SK-N-SH (cell line): ENCODE measurements at regions not wholly inside any gene's neighbourhood (a gene's known extent, or its start where the extent isn't known, plus 50 kb on each side); places are given as distances from the start of the nearest gene placed in this dataset.

Source experiments
- CTCF ChIA-PET: fragments of 300-600, 350-600 bp; formaldehyde crosslinking; extraction: SDS; loops from one replicate; lab custom pipeline; 2021; lab: Yijun Ruan, JAX
- POLR2A ChIA-PET: fragments of 350-600 bp; sonication (Branson Sonifier 250); formaldehyde crosslinking; extraction: SDS; loops from one replicate; lab custom pipeline; 2020; ENCODE audit warnings: antibody characterized with exemption, inconsistent platforms; lab: Yijun Ruan, JAX
- DNase-seq: peaks from one replicate; pipeline ENCODE4 v3.0.0; 2012
- H2AFZ ChIP-seq: fragments of 200-600 bp; sonication (generic); 2 replicates; pipeline ENCODE4 v1.8.1; 2016; ENCODE audit warnings: antibody characterized with exemption, mild to moderate bottlenecking, low read depth
- H3F3A ChIP-seq: fragments of 200-600 bp; sonication (generic); replicated peaks from 2 replicates; pipeline ENCODE3; 2016; ENCODE audit warnings: antibody characterized with exemption, mild to moderate bottlenecking; ENCODE audit not compliant: insufficient read depth
- H3K27ac ChIP-seq, 2 experiments: fragments of 200-500 bp in 1 of 2; fragments of 200-600 bp in 1 of 2; sonication (Bioruptor generic) in 1 of 2; sonication (generic), shearing (Covaris generic) in 1 of 2; 2 replicates each; pipeline versions ENCODE4 v1.5.1 to v1.6.1; 2014 to 2016; ENCODE audit warnings: low read depth in 2 of 2, inconsistent platforms in 1 of 2, low read length in 1 of 2, mild to moderate bottlenecking in 1 of 2, mixed read lengths in 1 of 2
- H3K27me3 ChIP-seq: fragments of 200-600 bp; sonication (generic), shearing (Covaris generic); 2 replicates; pipeline ENCODE4 v1.6.1; 2016; ENCODE audit warnings: mixed run types; ENCODE audit not compliant: insufficient read depth
- H3K36me3 ChIP-seq, 2 experiments: fragments of 200-500 bp in 1 of 2; fragments of 200-600 bp in 1 of 2; sonication (Bioruptor generic) in 1 of 2; sonication (generic) in 1 of 2; replicated peaks in 1 of 2; 2 replicates each; pipeline versions ENCODE3 to v1.5.1; 2014 to 2016; ENCODE audit warnings: low read length in 1 of 2, mild to moderate bottlenecking in 1 of 2; ENCODE audit not compliant: insufficient read depth in 2 of 2, control insufficient read depth in 1 of 2
- H3K4me1 ChIP-seq, 2 experiments: fragments of 200-500 bp in 1 of 2; fragments of 200-600 bp in 1 of 2; sonication (Bioruptor generic) in 1 of 2; sonication (generic), shearing (Covaris generic) in 1 of 2; 2 replicates each; pipeline versions ENCODE4 v1.5.1 to v1.6.1; 2014 to 2016; ENCODE audit warnings: low read depth in 1 of 2, low read length in 1 of 2, mixed run types in 1 of 2; ENCODE audit not compliant: insufficient read depth in 2 of 2, control insufficient read depth in 1 of 2
- H3K4me2 ChIP-seq: fragments of 200-600 bp; sonication (generic), shearing (Covaris generic); 2 replicates; pipeline ENCODE4 v1.6.1; 2017; ENCODE audit warnings: mixed run types
- H3K4me3 ChIP-seq, 2 experiments: fragments of 200-500 bp in 1 of 2; fragments of 200-600 bp in 1 of 2; sonication (Bioruptor generic) in 1 of 2; sonication (generic), shearing (Covaris generic) in 1 of 2; 2 replicates each; pipeline versions ENCODE4 v1.5.1 to v1.8.1; 2014 to 2016; ENCODE audit warnings: low read depth in 2 of 2, inconsistent platforms in 1 of 2, low read length in 1 of 2, mild to moderate bottlenecking in 1 of 2, mixed read lengths in 1 of 2, moderate library complexity in 1 of 2
- H3K79me2 ChIP-seq: fragments of 200-600 bp; sonication (generic); 2 replicates; pipeline ENCODE4 v1.8.1; 2017; ENCODE audit warnings: mild to moderate bottlenecking; ENCODE audit not compliant: insufficient read depth
- H3K9ac ChIP-seq: fragments of 200-600 bp; sonication (generic); 2 replicates; pipeline ENCODE4 v1.6.1; 2017; ENCODE audit warnings: mixed run types
- H3K9me2 ChIP-seq: fragments of 200-600 bp; sonication (generic); 2 replicates; pipeline ENCODE4 v1.6.1; 2017; ENCODE audit warnings: mixed run types
- H3K9me3 ChIP-seq: fragments of 200-600 bp; sonication (generic); 2 replicates; pipeline ENCODE4 v1.6.1; 2017; ENCODE audit warnings: mixed run types, mild to moderate bottlenecking, moderate library complexity
- H4K20me1 ChIP-seq: fragments of 200-600 bp; sonication (generic); 2 replicates; pipeline ENCODE4 v1.6.1; 2017; ENCODE audit warnings: mild to moderate bottlenecking, mixed run types; ENCODE audit not compliant: insufficient read depth
- ELF1 ChIP-seq: IDR thresholded peaks from 2 replicates; pipeline ENCODE4 v1.4.0; 2012
- EZH2phosphoT487 ChIP-seq: fragments of 200-600 bp; sonication (generic); IDR thresholded peaks from 2 replicates; pipeline ENCODE4 v1.6.1; 2017; ENCODE audit warnings: low read depth, mixed run types, mild to moderate bottlenecking, antibody characterized with exemption, moderate library complexity, borderline replicate concordance
- FOXJ3 ChIP-seq: sonication (generic); formaldehyde crosslinking; IDR thresholded peaks from 2 replicates; pipeline ENCODE4 v1.5.1; 2020; ENCODE audit warnings: mild to moderate bottlenecking, missing genetic modification reagents
- GABPA ChIP-seq: IDR thresholded peaks from 2 replicates; pipeline ENCODE4 v1.4.0; 2012; ENCODE audit warnings: low read depth, mild to moderate bottlenecking
- GATA2 ChIP-seq: sonication (generic); formaldehyde crosslinking; IDR thresholded peaks from 2 replicates; pipeline ENCODE4 v1.5.0; 2020; ENCODE audit warnings: mild to moderate bottlenecking, missing genetic modification reagents
- IRF3 ChIP-seq: fragments of 150-350 bp; IDR thresholded peaks from 2 replicates; pipeline ENCODE4 v1.6.1; 2016; ENCODE audit warnings: mild to moderate bottlenecking, low read depth, low read length
- MAX ChIP-seq: IDR thresholded peaks from 2 replicates; pipeline ENCODE4 v1.4.0; 2012; ENCODE audit warnings: low read depth
- PBX3 ChIP-seq: IDR thresholded peaks from 2 replicates; pipeline ENCODE4; 2012
- RAD21 ChIP-seq: IDR thresholded peaks from 2 replicates; pipeline ENCODE4 v1.6.1; 2012; ENCODE audit warnings: mild to moderate bottlenecking, low read length
- REST ChIP-seq: IDR thresholded peaks from 2 replicates; pipeline ENCODE4 v1.6.1; 2012; ENCODE audit warnings: mild to moderate bottlenecking, low read depth, low read length, moderate library complexity
- RFX5 ChIP-seq: IDR thresholded peaks from 2 replicates; pipeline ENCODE4 v1.6.1; 2012; ENCODE audit warnings: mild to moderate bottlenecking, improper control_type of control experiment, low read length
- SIN3A ChIP-seq: IDR thresholded peaks from 2 replicates; pipeline ENCODE4 v1.6.1; 2012; ENCODE audit warnings: low read depth, mild to moderate bottlenecking, low read length, moderate library complexity, borderline replicate concordance
- SMC3 ChIP-seq: IDR thresholded peaks from 2 replicates; pipeline ENCODE4 v1.6.1; 2012; ENCODE audit warnings: low read depth, low read length, improper control_type of control experiment
- USF2 ChIP-seq: fragments of 150-350 bp; IDR thresholded peaks from 2 replicates; pipeline ENCODE4 v1.6.1; 2017; ENCODE audit warnings: antibody characterized with exemption, low read length, low read depth, borderline replicate concordance
- ZBTB33 ChIP-seq: IDR thresholded peaks from 2 replicates; pipeline ENCODE4 v1.4.0; 2012; ENCODE audit warnings: low read depth, borderline replicate concordance
- WGBS: methylation state at CpG from one replicate; pipeline ENCODE4 v1.1.6; 2017; ENCODE audit warnings: low lambda C conversion rate; 5-methylcytosine and 5-hydroxymethylcytosine counted together

GRCh38 chr11:112806876-112807275 lies 154.3 kb upstream of the NCAM1 start (continued):
- no peak for TF ChIP-seq SMC3
- no peak for TF ChIP-seq EZH2phosphoT487
- no peak for TF ChIP-seq REST
- TF ChIP-seq USF2: no peak

- DNase-seq: no peak
- Histone ChIP-seq H3K27me3 (no peaks in the 10 kb centered on the region), H3K4me3 (no peak overlapping the region), H3K4me1 (peaks cover 4 to 18% of the 10 kb centered on the region in 2 experiments; a peak in 2 of 4 replicates), H3K4me2 (no peak overlapping the region), H4K20me1 (no peaks in the 10 kb centered on the region), H2AFZ (no peak overlapping the region), H3F3A (no peaks in the 10 kb centered on the region), H3K27ac (no peak overlapping the region), H3K36me3 (no peaks in the 10 kb centered on the region), H3K9me3 (no peaks in the 10 kb centered on the region), H3K9me2 (no peaks in the 10 kb centered on the region), H3K79me2 (no peaks in the 10 kb centered on the region), H3K9ac (no peak overlapping the region)
- TF ChIP-seq RFX5 (no peak), ELF1 (no peak), PBX3 (no peak), SIN3A (no peak), FOXJ3 (no peak), MAX (no peak), GATA2 (CRISPR knock-in tag) (no peak), SMC3 (no peak), ZBTB33 (no peak), RAD21 (no peak), GABPA (no peak), IRF3 (no peak)
- WGBS: 50% methylated on average over 1 of the region's 2 CpGs
- CTCF ChIA-PET: no interaction called here
- POLR2A ChIA-PET: no interaction called here
These were observed 151.8 kb upstream of the NCAM1 start for GRCh38 chr11:112809429-112809828.
